Stomach (tissue), 4 donors: ENCODE measurements at regions not wholly inside any gene's neighbourhood (a gene's known extent, or its start where the extent isn't known, plus 50 kb on each side); places are given as distances from the start of the nearest gene placed in this dataset.

Experiments
- CTCF ChIP-seq, 7 experiments: fragments of 450-650 bp in 4 of 7; fragments of 200-600 bp in 3 of 7; sonication (generic) in 3 of 7; IDR thresholded peaks; one replicate each; pipeline ENCODE4 v1.5.1; 2016 to 2019; ENCODE audit warnings: antibody characterized with exemption in 7 of 7, control low read depth in 2 of 7, mild to moderate bottlenecking in 1 of 7
- POLR2AphosphoS5 ChIP-seq, 3 donors: sonication (generic); formaldehyde crosslinking; IDR thresholded peaks; one replicate each; pipeline ENCODE4 v1.6.1; 2016; ENCODE audit warnings: antibody characterized with exemption in 3 of 3

- no peak for TF ChIP-seq CTCF (IDR thresholded peaks at IDR 0.05)
- no peak for TF ChIP-seq POLR2AphosphoS5 (IDR thresholded peaks at IDR 0.05)
Observed at GRCh38 chrX:30144221-30144620, 71.1 kb upstream of the MAGEB2 start.
